WTC11 (cell line): ENCODE measurements at regions not wholly inside any gene's neighbourhood (a gene's known extent, or its start where the extent isn't known, plus 50 kb on each side); places are given as distances from the start of the nearest gene placed in this dataset.
A peak's percentile ranks its signal among the peaks of the same experiment; 100 is the strongest.

Experiments used
- ATAC-seq: fragments of 200-7000 bp; cut with Tn5 transposase; 2 replicates; pipeline ENCODE4 v1.10.0; 2021; ENCODE audit warnings: mild to moderate bottlenecking, moderate library complexity
- CTCF ChIA-PET: fragments of 300-600 bp; sonication (Branson Sonifier 250); formaldehyde crosslinking; loops from one replicate; lab custom pipeline; 2021; ENCODE audit warnings: antibody characterized with exemption; lab: Charles Lee
- POLR2A ChIA-PET: fragments of 350-600 bp; sonication (Branson Sonifier 250); formaldehyde crosslinking; loops from one replicate; lab custom pipeline; 2021; ENCODE audit warnings: antibody characterized with exemption; lab: Charles Lee
- DNase-seq: peaks from one replicate; pipeline ENCODE4 v3.0.0; 2021; ENCODE audit warnings: low spot score
- H3K27ac Mint-ChIP-seq: 2 replicates; pipeline ENCODE4 v1.8.0; 2021; ENCODE audit warnings: mixed read lengths
- H3K27me3 Mint-ChIP-seq: 2 replicates; pipeline ENCODE4 v1.8.0; 2021; ENCODE audit warnings: low read depth, mild to moderate bottlenecking, moderate library complexity, mixed read lengths
- H3K36me3 Mint-ChIP-seq: 2 replicates; pipeline ENCODE4 v1.8.0; 2021; ENCODE audit warnings: mixed read lengths
- H3K4me1 Mint-ChIP-seq: 2 replicates; pipeline ENCODE4 v1.8.0; 2022; ENCODE audit warnings: mixed read lengths
- H3K4me3 Mint-ChIP-seq: 2 replicates; pipeline ENCODE4 v1.8.0; 2021; ENCODE audit warnings: mild to moderate bottlenecking, moderate library complexity, mixed read lengths
- H3K9me3 Mint-ChIP-seq: 2 replicates; pipeline ENCODE4 v1.8.0; 2021; ENCODE audit warnings: mixed read lengths
- ATF2 ChIP-seq: sonication (generic); formaldehyde crosslinking; IDR thresholded peaks from 2 replicates; pipeline ENCODE4 v1.8.1; 2022; ENCODE audit warnings: low read depth, missing genetic modification reagents, borderline replicate concordance
- ATF6 ChIP-seq: sonication (generic); formaldehyde crosslinking; IDR thresholded peaks from 2 replicates; pipeline ENCODE4 v1.8.1; 2023; ENCODE audit warnings: mild to moderate bottlenecking, missing genetic modification reagents
- CBFB ChIP-seq: sonication (generic); formaldehyde crosslinking; IDR thresholded peaks from 2 replicates; pipeline ENCODE4 v1.8.1; 2022; ENCODE audit warnings: mild to moderate bottlenecking, low read depth, missing genetic modification reagents
- CREB1 ChIP-seq: sonication (generic); formaldehyde crosslinking; IDR thresholded peaks from 2 replicates; pipeline ENCODE4 v1.8.0; 2023; ENCODE audit warnings: mild to moderate bottlenecking, missing genetic modification reagents
- CREM ChIP-seq: sonication (generic); formaldehyde crosslinking; IDR thresholded peaks from 2 replicates; pipeline ENCODE4 v1.8.1; 2022; ENCODE audit warnings: mild to moderate bottlenecking, missing genetic modification reagents, moderate library complexity
- CTCF ChIP-seq: fragments of 200-600 bp; IDR thresholded peaks from 2 replicates; pipeline ENCODE4 v1.8.0; 2022; ENCODE audit warnings: antibody characterized with exemption
- ELF4 ChIP-seq: sonication (generic); formaldehyde crosslinking; IDR thresholded peaks from 2 replicates; pipeline ENCODE4 v1.8.1; 2022; ENCODE audit warnings: low read depth, mild to moderate bottlenecking, moderate library complexity, missing genetic modification reagents
- ERG ChIP-seq: fragments of 250-450 bp; sonication (Bioruptor Pico); IDR thresholded peaks from 2 replicates; pipeline ENCODE4 v1.8.0; 2021; ENCODE audit warnings: mild to moderate bottlenecking
- MAX ChIP-seq: sonication (generic); formaldehyde crosslinking; IDR thresholded peaks from 2 replicates; pipeline ENCODE4 v1.8.0; 2022; ENCODE audit warnings: mild to moderate bottlenecking, missing genetic modification reagents
- NFATC4 ChIP-seq: fragments of 250-450 bp; sonication (Bioruptor Pico); IDR thresholded peaks from 2 replicates; pipeline ENCODE4 v1.9.0; 2021; ENCODE audit warnings: mild to moderate bottlenecking
- NR1H2 ChIP-seq: sonication (generic); formaldehyde crosslinking; IDR thresholded peaks from 2 replicates; pipeline ENCODE4 v1.9.0; 2021; ENCODE audit warnings: mild to moderate bottlenecking, moderate library complexity, missing genetic modification reagents
- NR3C1 ChIP-seq: sonication (generic); formaldehyde crosslinking; conservative IDR thresholded peaks from 2 replicates; pipeline ENCODE4 v1.8.1; 2023; ENCODE audit warnings: low read depth, mild to moderate bottlenecking, missing genetic modification reagents
- OVOL2 ChIP-seq: fragments of 250-450 bp; sonication (Bioruptor Pico); IDR thresholded peaks from 2 replicates; pipeline ENCODE4 v1.9.0; 2021; ENCODE audit warnings: mild to moderate bottlenecking, borderline replicate concordance
- PRRX2 ChIP-seq: fragments of 250-450 bp; sonication (Bioruptor Pico); IDR thresholded peaks from 2 replicates; pipeline ENCODE4 v1.8.0; 2021; ENCODE audit warnings: mild to moderate bottlenecking
- RORB ChIP-seq: fragments of 250-450 bp; sonication (Bioruptor Pico); IDR thresholded peaks from 2 replicates; pipeline ENCODE4 v1.9.0; 2021; ENCODE audit warnings: mild to moderate bottlenecking
- SMAD3 ChIP-seq: sonication (generic); formaldehyde crosslinking; IDR thresholded peaks from 2 replicates; pipeline ENCODE4 v1.8.0; 2022; ENCODE audit warnings: missing genetic modification reagents, mild to moderate bottlenecking, borderline replicate concordance
- SP1 ChIP-seq: sonication (generic); formaldehyde crosslinking; conservative IDR thresholded peaks from 2 replicates; pipeline ENCODE4 v1.8.1; 2022; ENCODE audit warnings: missing genetic modification reagents
- STAT6 ChIP-seq: sonication (generic); formaldehyde crosslinking; conservative IDR thresholded peaks from 2 replicates; pipeline ENCODE4 v1.8.1; 2023; ENCODE audit warnings: mild to moderate bottlenecking, low read depth, missing genetic modification reagents, moderate library complexity
- TEAD1 ChIP-seq: sonication (generic); formaldehyde crosslinking; IDR thresholded peaks from 2 replicates; pipeline ENCODE4 v1.8.0; 2022; ENCODE audit warnings: mild to moderate bottlenecking, missing genetic modification reagents
- ZNF121 ChIP-seq: sonication (generic); formaldehyde crosslinking; IDR thresholded peaks from 2 replicates; pipeline ENCODE4 v1.8.0; 2023; ENCODE audit warnings: missing genetic modification reagents
- ZNF396 ChIP-seq: fragments of 250-450 bp; sonication (Bioruptor Pico); IDR thresholded peaks from 2 replicates; pipeline ENCODE4 v1.8.0; 2021; ENCODE audit warnings: mild to moderate bottlenecking, moderate library complexity, borderline replicate concordance

GRCh38 chr18:40630496-40630895 lies 1324.5 kb upstream of the PIK3C3 start:
- CTCF ChIA-PET: no interaction called here

GRCh38 chr18:40624959-40625358 lies 1330.1 kb upstream of the PIK3C3 start:
- Mint-ChIP-seq H3K4me3 (no peak overlapping the region), H3K27me3 (no peaks in the 10 kb centered on the region), H3K27ac (no peak overlapping the region), H3K9me3 (no peaks in the 10 kb centered on the region), H3K4me1 (peaks cover 5% of the 10 kb centered on the region), H3K36me3 (no peaks in the 10 kb centered on the region)
- POLR2A ChIA-PET: no interaction called here
- CTCF ChIA-PET: no interaction called here
- 0 out of 2 replicates have a peak, but pooled peaks have one; percentile 32 for ATAC-seq
- TF ChIP-seq ZNF396: no peak
- TF ChIP-seq ATF6: no peak
- TF ChIP-seq CBFB (CRISPR knock-in tag): no peak
- no peak for TF ChIP-seq ATF2 (CRISPR knock-in tag)
- no peak for TF ChIP-seq MAX (CRISPR knock-in tag)
- no peak for TF ChIP-seq CREB1 (CRISPR knock-in tag)
- no peak for TF ChIP-seq SP1 (CRISPR knock-in tag)
- no peak for TF ChIP-seq NFATC4 (CRISPR knock-in tag)
- no peak for TF ChIP-seq ZNF121 (CRISPR knock-in tag)
- no peak for TF ChIP-seq ELF4 (CRISPR knock-in tag)
- no peak for TF ChIP-seq STAT6 (CRISPR knock-in tag)
- TF ChIP-seq RORB (CRISPR knock-in tag): no peak
- no peak for TF ChIP-seq TEAD1
- no peak for TF ChIP-seq PRRX2 (CRISPR knock-in tag)
- TF ChIP-seq ERG: no peak
- TF ChIP-seq SMAD3 (CRISPR knock-in tag): no peak
- no peak for TF ChIP-seq OVOL2 (CRISPR knock-in tag)
- no peak for TF ChIP-seq CREM (CRISPR knock-in tag)
- TF ChIP-seq CTCF: no peak
- TF ChIP-seq NR3C1 (CRISPR knock-in tag): no peak
- no peak for DNase-seq

More at GRCh38 chr18:40630496-40630895, 1324.5 kb upstream of the PIK3C3 start:
- no peak for TF ChIP-seq NR1H2
- TF ChIP-seq, all 79 proteins: peak for 0
- DNase-seq: no peak
- Mint-ChIP-seq H3K36me3 (no peaks in the 10 kb centered on the region), H3K9me3 (peaks cover 13% of the 10 kb centered on the region), H3K4me1 (no peaks in the 10 kb centered on the region), H3K27me3 (no peaks in the 10 kb centered on the region), H3K4me3 (no peak overlapping the region), H3K27ac (no peak overlapping the region)
- no peak for ATAC-seq
- POLR2A ChIA-PET: no interaction called here
